Colon (tissue), 2 donors: ENCODE measurements at regions not wholly inside any gene's neighbourhood (a gene's known extent, or its start where the extent isn't known, plus 50 kb on each side); places are given as distances from the start of the nearest gene placed in this dataset.
"Not testable (repeated sequence)": the region's sequence is repeated elsewhere in the genome, so short reads cannot be mapped to it uniquely, and the experiment has no call there.

Source experiments
- FAIRE-seq: peaks from 2 replicates; lab custom pipeline; 2012; peaks lifted over from hg19 to GRCh38; lab: Jason Lieb, UNC
- donor health status: control.
- donor health status: control.

DNA sequence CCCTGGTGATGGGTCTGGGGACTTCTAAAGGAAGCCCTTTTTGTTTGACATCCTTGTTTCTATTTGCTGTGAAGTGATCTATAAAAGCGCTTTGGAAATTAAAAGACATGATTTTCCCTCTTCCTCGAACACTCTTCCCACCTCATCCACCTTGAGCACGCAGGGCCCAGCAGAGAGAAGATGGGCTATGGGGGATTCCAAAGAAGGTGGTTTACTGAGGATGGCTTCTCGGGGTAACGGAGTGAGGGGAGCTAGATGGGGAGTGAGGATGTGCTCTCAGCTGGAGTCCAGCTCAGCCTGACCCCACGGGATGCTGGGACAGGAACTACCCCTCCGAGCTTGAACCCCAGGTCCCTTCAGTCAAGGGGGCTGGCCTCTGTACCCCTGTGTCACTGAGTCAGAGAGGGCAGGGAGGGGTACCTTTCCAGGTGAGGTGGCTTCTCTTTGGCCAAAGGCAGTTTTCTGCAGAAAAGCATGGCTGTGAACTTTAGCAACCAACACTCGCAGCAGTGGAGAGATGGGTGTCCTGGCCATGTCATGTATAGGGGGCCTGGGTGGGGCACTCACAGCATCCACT is 180.7 kb upstream of the SMAD3 start:
- no peak for FAIRE-seq

DNA sequence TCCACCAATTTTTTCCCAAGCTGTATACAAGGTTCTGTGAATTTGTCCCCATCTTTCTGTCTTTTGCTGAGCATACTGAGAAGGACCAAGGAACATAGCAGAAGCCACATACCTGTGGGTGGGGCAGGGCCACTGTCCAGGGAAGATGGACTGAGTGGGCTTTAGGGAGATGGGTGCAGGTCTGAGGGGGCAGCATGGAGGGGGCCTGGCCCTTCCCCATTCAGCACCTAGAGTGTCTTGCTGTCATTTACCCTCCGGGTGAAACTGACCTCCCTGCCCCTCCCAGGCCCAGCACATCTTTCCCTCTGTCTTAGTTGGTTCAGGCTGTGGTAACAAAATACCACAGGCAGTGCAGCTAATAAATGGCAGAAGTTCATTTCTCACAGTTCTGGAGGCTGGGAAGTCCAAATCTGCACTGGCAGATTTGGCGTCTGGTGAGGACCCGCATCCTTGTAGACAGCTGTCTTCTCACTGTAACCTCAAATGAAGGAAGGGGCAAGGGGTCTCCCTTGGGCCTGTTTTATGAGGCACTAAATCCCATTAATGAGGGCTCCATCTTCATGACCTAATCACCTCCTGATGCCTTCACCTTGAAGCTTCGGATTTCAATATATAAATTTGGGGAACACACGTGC is 180.0 kb upstream of the SMAD3 start:
- FAIRE-seq, result no peak

DNA sequence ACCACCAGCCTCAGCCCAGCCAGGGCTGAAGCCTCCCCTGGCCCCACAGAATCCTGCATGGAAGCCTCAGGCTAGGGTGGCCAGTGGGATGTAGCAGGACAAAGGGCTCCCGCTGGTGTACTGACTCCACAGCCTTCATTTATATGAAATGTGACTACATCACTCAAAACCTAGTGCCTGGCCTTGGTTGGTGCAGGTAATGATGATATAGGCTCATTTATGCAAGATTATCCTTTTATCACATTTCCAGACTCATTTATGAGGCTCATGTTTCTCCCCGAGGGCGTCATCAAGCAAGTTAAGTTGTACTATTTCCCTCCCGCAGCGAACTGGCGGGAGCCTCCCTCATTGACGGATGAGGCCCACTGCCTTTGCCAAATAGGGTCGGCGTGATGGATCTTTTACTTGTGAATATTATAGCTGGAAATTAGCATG is 179.1 kb upstream of the SMAD3 start:
- FAIRE-seq, result no peak

DNA sequence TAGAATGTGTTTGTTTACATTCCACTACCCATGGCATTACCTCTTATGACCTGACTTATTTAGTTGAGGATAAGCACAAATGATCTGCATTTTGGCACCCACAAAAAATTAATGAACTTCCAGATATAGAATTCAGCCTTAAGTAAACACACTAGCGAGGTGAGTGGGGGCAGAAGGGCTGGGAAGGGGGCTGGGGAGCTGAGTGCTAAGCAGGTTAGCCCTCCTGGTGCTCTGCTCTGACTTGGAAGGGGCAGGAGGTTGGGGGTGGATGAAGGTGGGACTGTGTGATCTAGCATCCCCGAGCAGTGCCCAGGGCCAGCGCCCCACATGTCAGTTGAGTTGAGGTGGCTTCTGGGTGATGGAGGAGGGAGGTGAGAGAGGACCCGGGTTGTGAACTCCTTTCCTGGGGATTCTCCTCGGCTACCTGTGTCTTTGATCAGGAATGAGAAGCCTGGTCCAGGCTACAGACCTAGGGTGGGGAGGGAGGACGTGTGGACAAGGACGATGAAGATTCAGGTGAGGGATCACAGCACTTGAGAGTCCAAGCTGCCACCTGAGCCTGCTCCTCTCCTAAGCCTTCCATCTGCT is 178.6 kb upstream of the SMAD3 start:
- FAIRE-seq, result no peak

DNA sequence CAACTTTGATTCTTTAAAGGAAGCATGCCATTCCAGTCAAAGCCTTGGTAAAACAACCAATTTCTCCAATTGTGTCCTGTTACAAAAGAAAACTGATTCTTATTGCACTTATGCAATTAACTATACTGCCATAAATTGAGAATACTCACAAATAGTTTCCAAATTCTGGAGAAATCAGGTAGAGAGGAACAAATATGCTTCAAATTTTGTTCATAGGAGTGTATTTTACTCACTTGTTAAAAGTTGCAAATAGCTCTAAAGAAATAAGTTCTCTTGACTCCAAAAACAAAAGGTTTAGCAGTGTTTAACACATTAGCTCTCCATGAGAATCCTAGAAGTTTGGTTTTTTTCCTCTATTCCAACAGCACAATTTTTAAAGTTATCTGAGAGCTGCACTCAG is 176.1 kb upstream of the SMAD3 start:
- not testable (repeated sequence) for FAIRE-seq

DNA sequence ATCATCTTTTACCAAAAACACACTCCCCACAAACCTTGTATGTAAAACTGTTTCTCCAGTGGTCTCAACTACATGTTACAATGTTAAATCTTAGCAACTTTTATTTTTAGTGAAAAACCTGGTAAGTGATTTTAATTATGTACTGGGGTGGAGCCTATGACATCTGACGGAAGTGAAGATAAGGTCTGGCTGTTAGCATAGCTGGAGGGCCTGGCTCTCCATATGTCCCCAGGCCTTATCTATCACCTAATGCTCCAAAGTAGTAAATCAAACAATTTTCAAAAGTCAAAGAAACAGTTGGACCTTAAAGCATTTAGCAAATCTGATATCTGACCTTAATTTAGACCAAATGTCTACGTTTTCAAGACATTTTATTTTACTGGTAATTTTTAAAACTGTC is 173.6 kb upstream of the SMAD3 start:
- FAIRE-seq, result no peak

DNA sequence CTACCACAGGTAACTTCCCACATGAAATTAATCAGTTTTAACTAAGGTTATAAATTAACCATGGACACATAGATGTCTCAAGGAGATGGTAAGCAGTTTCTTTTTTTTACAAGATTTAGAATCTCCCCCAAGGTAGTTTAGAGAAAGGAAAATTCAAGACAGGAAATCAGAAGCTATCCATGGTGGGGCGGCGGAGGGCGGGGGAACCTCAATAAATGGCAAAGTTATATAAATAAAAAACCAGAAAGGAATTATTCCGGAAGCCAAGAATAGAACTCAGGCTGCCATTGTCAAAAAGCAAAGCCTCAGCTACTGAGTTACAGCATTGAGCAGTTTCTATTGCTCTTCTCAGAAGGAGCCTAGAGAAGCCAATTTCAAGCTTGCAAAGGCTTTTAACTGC is 172.1 kb upstream of the SMAD3 start:
- FAIRE-seq, result no peak

DNA sequence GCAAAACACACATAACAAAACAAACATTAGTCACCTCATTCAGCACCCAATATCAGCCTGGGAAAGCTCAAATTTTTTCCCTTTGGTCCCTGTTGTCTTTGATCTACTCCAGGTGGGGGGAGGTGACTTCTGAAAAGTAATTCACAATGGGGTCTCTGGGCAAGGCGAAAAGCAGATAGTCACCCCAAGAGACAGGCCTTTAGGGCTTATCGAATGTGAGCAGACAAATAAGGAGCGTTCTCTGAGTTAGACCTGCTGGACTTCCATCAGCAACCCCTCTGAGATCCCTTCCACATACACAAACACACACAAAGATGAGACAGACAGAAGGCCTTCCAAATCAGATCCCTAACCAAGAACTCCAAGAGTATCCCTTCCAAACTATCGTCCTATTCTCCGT is 171.0 kb upstream of the SMAD3 start:
- FAIRE-seq, result no peak

DNA sequence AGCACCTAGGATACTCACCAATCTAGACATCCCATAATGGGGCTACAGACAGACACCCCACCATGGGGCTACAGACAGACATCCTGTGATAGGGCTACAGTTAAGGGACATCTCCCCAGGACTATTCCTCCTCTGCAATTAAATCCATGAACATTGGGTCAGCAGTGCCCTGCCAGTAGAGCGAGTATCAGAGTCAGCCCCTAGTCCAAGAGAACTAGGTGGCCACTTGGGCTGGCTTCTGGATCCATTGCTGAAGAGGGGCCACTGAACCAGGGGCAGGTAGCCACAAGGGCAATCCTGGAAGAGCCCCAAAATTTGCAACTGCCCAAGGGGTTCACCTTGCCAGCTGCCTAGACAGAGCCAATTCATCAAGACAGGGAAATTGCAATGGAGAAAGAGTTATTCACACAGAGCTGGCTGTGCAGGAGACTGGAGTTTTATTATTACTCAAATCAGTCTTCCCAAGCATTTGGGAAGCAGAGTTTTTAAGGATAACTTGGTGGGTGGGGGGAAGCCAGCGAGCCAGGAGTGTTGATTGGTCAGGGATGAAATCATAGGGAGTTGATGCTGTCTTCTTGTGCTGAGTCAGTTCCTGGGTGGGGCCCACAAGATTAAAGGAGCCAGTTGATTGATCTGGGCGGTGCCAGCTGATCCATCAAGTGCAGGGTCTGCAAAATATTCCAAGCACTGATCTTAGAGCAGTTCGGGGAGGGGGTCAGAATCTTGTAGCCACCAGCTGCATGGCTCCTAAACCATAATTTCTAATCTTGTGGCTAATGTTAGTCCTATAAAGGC is 170.2 kb upstream of the SMAD3 start:
- no peak for FAIRE-seq

DNA sequence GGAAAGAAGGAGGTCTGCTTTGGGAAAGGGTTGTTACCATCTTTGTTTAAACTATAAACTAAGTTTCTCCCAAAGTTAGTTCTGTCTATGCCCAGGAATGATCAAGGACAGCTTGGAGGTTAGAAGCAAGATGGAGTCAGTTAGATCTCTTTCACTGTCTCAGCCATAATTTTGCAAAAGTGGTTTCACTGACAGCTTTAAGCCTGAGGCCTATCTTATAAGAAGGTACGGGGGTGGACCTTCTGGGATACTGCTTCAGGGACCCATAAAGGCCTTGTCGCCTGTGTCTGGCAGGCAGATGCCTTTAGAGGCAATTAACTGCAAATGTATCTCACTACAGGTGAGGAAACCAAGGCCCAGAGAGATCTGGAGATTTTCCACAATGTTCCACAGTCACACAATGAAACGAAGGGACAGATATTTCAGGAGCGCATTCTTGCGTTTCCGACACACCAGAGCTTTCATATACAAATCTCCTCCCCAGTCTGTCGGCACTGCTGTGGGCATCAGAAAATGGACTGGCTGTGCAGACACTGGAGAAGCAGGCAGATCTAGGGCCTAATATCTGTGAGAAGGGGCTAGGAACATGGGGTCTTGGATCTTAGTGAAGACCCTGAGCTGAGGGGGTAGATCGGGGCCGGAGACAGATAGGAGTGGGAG is 169.5 kb upstream of the SMAD3 start:
- no peak for FAIRE-seq

DNA sequence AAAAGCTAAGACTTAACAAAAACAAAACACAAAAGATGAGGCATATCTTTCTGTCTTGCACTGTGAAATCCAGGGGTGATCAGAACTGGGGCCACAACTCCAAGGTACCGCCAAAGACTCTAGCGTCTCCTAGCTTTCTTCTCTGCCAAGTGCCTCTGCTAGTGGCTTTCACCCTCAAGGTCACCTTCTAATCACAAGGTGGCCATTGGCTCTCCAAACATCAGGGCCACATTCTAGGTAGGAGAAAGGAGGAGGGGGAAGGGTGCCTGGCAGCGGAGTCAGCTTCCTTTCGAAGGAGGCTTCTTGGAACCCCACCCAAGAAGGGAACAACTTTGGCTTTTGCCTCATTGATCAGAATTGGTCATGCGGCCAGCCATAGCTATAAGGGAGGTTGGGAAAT is 168.8 kb upstream of the SMAD3 start:
- no peak for FAIRE-seq

DNA sequence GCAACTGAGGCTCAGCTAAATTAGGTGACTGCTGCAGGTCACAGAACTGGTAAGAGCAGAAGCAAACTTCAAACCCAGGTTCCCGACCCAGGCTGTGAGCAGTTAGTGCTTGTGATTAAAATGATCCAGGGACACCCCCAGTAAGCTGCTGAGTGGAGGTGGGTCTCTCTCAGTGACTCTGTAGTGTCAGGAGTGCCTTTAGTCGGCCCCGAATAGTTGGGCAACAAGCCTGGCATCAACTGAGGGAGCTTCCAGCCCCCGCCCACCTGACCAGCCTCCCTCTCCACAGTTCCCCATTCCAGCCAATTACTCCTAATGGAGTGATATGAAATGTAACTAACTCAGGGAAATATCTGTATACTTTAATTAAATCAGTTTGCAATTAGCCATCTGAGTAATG is 168.0 kb upstream of the SMAD3 start:
- no peak for FAIRE-seq

DNA sequence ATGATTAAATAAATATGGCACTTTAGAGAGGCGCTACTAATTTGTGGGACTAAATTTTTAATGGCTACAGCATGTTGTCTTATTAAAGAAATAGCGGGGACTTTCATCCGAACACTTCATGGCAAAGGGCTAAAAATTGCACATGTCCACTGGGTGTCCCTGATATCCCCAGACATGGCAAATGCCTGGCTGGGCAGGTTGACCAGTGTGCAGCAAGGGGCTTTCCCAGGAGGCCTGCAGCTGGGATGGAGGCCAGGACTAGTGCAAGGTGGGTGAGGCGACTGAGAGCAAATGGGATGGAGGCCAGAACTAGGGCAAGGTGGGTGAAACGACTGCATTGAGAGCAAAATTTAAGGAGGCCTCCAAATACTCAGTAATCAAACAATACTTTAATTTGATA is 167.4 kb upstream of the SMAD3 start:
- FAIRE-seq, result no peak

DNA sequence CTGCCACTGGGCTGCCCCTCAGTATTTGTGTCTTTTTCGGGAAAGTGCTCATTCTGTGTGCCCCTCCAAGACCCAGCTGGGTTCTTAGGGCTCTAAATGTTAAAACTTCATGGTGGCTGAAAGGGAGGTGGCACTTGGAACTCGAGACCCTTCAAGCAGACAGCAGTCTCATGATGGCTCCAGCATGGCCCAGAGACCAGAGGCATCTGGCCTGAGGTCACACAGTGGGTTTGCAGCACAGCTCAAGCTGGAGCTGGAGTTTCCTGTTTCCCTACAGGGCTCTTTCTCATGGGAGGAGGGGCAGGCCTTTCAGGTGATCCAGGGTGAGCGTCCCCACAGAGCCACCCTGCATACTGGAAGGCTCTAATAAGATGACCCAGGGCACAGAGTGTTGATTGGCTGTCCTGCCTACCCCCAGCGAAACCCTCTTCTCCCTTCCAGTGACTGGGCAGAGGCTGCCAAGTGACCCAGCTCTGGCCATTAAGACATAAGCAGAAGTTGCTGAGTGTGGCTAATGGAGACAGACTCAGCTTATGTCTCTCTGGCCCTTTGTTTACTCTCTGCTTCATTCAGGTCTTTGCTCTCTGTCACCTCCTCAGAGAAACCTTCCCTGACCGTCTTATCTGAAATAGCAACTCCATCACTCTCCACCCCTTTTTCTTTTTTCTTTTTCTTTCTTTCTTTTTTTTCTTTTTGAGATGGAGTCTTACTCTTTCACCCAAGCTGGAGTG is 166.6 kb upstream of the SMAD3 start:
- FAIRE-seq, result no peak

DNA sequence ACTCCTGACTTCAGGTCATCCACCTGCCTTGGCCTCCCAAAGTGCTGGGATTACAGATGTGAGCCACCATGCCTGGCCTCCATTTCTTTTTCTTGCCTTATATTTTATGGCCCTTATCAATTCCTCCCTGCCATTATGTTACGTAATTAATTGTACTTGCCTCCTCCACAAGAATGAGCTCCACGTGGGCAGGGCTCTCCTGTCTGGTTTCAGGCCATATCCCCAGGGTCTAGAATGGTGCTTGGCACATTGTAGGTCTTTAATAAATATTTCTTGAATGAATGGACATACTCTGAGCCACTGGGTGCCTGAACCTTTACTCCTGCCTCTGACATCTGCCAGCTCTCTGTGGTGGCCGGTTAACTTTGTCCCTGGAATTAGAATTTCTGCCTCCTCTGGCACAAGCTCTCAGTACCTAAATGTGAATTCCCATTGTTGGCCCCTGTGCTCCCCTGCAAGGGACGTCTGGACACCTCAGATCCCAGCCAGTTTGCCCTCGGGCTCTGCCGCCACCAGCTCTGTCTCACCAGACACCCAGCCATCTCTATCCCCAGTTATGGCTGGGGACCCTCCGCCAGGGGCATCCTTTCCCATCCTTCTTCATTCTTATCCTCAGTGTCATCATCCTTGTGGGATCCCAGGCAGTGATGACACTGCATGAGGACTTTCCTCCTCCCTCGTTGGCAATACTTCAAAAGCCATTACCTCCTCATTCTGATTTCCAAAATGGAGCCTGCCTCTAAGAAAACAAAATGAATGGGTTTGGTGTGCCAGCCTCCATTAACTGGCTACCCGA is 165.6 kb upstream of the SMAD3 start:
- FAIRE-seq, result no peak

DNA sequence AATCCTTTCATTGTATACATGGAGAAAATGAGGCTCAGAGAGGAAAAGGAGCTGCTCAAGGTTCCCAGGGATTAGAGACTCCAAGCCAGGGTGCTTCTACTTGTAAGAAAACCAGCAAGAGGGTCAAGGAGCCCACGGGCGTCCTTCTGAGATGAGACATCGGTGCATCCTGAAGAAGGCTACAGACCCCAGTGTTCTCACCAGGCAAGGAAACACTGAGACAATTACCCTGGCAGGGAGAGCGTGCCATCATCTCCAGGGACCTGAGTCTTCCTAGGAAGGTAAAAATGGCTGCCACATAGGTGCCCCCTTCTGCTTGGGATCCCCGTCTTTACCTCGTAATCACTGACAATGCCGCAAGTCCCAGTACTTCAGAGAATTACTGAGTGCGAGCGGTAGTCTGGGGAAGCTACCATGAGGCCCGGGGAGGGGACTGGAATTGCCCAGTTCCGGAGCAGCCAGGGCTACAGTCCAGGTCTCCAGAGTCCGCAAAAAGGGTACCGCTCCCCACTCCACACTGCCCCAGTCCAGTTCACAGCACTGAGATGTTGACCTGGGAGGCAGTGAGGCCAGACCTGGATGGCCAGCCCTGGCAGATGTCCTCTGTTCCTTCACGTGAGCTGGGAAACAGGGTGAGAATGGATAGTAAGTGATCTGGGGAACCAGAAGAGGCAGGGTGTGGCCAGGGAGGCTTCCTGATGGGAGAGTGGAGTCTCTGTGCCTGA is 164.7 kb upstream of the SMAD3 start:
- FAIRE-seq, result no peak

DNA sequence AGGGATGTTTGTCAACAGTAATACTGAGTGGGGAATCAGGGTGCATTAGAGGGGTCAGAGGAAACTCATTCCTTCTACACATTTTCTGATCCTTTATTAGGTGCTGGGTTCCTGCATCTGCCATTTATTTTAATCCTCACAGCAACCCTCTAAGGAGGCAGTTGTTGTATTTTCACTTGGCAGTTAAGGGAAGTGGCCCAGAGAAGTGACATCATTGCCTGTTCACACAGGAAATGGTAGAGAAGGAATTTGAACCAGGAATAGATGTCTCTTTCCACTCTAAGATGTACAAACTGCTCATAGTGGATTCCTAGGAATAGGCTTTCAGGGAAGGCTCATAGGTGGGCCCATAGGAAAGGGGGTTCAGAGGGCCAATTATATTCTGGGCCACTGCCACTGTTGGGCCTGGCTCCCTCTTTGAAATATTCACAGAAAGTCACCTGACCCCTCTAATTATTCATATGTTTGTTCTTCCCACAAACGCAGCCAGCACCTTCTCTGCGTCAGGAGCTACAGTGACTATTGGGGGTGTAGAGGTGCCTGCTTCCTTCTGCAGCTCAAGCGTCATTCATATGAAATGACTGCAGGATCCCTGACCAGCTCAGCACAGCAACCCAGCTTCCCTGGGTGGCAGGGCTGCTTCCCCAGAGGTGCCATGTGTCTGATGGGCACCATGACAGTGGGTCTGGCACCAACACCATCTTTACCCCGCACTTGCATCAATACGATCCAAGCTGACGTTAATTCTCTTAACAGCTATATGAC is 163.9 kb upstream of the SMAD3 start:
- no peak for FAIRE-seq

DNA sequence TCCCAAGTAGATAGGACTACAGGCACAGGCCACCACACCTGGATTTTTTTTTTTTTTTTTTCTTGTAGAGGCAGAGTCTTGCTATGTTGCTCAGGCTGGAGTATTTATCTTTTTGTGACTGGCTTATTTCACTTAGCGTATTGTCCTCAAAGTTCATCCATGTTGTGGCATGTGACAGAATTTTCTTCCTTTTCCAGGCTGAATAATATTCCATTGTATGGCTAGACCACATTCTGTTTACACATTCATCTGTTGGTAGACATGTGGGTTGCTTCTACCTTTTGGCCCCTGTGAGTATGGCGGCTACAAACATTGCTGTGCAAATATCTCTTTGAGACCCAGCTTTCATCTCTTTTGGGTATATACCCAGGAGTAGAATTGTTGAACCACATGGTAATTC is 160.2 kb upstream of the SMAD3 start:
- FAIRE-seq, result no peak

DNA sequence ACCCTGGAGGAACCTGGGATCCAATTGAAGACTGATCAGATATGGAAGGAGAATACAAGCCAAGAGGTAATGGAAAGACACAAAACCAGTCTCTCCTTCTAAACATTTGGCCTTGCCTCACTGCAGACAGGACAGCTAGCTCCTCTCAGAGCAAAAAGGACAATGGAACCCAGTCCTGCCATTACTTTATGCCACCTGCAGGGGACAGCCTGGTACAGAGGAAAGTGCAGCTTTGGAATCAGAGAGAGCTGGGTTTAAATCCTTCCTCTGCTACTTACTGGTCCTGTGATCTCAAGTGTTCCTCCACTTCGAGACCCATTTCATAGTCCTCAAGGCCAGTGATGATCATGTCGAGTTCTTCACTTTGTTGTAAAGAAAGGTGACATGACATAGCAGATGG is 159.4 kb upstream of the SMAD3 start:
- FAIRE-seq, result no peak
